ENCODE measurements at regions not wholly inside any gene's neighbourhood (a gene's known extent, or its start where the extent isn't known, plus 50 kb on each side); places are given as distances from the start of the nearest gene placed in this dataset.
"Not testable (repeated sequence)": the region's sequence is repeated elsewhere in the genome, so short reads cannot be mapped to it uniquely, and the experiment has no call there.

- DNase-seq: peak; percentile 45
Observed at GRCh38 chr1:82386365-82387011, 585.8 kb downstream of the ADGRL2 start.

DNA sequence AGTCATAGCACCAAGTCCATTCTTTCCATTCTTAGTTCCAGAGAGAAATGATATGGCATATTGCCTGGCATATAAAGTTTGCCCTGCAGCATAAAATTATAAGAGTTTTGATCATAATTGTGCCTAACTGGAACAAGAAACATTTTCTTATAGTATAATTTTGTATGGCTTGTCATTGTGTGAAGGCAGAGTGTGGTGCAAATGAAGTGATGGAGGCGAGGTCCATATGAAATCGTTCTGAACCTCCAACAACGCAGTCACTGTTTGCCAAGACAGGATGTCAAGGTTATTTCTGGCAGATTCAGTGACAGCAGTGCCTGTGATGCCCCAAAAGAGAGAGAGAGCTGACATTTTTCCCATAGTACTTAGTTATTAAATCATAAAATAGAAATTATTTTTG, 584.0 kb downstream of the ADGRL2 start:
- DNase-seq: no peak

DNA sequence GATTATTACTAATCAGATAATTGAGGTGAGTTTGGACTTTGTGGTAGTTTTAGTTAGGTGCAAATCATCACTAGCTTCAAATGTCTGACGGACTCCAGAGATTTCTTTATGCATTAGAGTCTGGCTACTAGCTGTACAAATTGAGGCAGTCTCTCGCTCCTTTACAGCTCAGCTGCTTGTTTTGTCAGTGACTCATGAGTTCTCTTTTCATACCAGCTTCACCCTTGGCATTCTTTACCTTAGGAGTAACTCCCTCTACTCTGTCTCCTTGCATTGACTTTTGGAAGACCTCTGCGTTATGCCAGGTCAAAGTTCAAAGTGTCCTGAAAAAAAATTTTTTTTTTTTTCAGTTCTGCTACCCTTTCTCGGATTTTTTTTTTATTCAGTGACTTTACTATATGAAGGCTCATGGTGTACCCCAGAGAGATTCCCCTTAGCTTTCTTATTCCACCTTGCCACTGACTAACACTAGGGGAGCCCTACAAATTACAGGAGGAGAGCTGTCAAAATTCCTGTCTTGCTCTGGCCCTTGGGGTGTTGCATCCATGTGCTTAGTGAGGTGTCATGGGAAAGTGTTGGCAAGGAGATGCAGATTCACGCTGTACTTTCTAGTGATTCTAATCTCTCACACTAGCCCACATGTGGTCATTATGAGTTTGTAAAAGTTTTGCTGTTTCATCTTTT, 576.6 kb downstream of the ADGRL2 start:
- no peak for DNase-seq

DNA sequence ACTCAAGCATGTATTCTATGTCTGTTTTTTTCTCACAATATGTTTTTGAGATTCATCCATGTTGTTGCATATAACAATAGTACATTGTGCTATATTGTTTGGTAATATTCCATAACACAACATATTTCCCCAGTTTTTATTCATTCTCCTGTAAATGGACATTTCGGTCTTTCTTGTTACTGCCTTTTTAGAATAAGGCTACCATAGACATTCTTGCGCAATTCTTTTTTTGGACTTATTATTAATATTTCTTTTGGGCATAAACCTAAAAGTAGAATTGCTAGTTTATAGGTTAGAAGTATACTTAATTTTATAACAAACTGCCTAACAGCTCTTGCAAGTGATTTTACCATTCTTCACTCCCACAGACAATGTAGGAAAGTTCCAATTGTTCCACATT, 573.0 kb downstream of the ADGRL2 start:
- DNase-seq: no peak

DNA sequence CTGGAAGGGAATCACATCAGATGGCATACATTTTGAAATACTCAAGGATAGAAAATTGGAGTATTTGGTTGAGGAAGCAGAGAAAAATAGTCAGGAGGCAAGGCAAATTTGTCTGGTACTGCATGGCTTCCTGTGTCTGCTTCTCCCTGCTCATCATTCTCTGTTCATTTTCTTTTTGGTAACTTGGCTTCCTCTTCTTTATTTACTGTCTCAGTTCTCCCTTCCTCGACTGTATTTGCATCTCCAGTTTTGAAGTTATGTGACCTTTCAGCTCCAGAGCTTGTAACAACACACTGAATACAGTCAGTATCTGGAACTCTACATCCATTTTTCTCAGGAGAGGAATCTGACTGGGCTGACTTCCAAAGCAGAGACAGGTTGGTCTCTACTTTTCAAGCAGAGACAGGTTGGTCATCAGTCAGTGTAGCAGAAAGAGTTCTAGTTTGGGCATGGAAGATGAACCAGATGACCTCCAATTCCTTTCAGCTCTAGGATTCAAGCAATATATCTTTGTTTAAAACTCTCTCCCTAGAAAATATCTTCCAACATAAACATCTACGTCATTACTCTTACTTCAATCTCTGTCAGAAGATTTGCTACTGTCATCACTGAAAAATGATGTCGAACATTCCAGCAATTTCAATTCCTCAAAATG, 571.2 kb downstream of the ADGRL2 start:
- DNase-seq: no peak

DNA sequence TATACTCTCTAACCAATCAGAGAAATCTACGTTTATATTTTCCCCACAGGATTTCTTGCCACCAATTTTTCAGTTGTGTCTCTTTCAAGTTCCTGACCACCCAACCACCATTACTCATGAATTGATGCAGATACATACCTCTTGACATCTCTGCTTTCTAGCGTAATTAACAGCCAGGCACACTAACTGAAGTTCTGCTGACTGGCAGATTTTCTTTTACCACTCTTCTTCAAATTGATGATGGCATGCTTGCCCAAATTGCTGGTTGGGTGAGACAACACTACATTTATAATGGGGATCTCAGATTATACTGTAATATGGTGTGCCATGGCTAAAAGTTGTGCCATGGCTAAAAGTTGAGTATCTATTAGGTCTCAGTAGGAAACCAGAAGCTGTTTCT, 566.7 kb downstream of the ADGRL2 start:
- DNase-seq: no peak

GRCh38 chr1:82366689-82367088, 566.0 kb downstream of the ADGRL2 start:
- no peak for DNase-seq

GRCh38 chr1:82359541-82359940, 558.8 kb downstream of the ADGRL2 start:
- not testable (repeated sequence) for DNase-seq

DNA sequence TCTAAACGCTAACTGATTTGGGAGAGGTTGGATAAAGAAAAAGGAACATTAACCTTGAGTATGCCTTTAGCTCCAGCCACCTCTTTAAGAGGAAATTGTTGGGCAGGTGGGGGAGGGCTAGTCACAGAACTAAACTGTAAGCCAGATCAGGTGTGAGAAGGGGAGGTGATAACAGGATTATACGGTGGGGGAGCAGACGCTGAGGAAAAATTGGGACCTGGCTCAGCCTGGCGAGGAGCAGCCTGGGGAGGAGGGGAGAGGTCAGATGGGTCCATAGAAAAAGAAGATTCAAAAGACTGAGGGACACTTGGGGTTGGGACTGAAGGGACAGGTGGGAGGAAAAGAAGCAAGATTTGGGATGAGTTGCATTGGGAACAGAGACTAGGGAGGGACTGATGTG, 558.0 kb downstream of the ADGRL2 start:
- DNase-seq: not testable (repeated sequence)

DNA sequence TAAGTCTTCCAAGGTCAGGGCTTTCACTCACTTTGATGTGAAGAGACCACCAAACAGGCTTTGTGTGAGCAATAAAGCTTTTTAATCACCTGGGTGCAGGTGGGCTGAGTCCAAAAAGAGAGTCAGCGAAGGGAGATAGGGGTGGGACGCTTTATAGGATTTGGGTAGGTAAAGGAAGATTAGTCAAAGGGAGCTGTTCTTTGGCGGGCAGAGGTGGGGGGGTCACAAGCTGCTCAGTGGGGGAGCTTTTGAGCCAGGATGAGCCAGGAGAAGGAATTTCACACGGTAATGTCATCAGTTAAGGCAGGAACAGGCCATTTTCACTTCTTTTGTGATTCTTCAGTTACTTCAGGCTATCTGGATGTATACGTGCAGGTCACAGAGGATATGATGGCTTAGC, 553.8 kb downstream of the ADGRL2 start:
- not testable (repeated sequence) for DNase-seq

DNA sequence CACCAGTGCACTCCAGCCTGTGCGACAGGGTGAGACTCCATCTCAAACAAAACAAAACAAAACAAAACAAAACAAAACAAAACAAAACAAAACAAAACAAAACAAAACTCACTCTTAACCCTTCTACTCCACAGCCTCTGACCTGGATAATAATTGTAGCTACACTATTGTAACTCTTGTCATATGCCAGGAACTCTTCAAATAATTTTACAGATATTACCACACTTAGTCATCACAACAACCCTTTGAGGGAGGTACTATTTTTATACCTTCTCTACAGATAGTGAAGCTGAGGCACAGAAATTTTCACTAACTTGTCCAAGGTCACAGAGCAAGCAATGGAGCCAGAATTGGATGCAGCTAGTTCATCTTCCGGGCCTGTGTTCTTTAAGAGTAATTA, 547.8 kb downstream of the ADGRL2 start:
- no peak for DNase-seq

GRCh38 chr1:82346141-82346540, 545.4 kb downstream of the ADGRL2 start:
- DNase-seq: no peak

GRCh38 chr1:82343381-82343780, 542.6 kb downstream of the ADGRL2 start:
- DNase-seq: no peak

GRCh38 chr1:82337635-82338034, 536.9 kb downstream of the ADGRL2 start:
- no peak for DNase-seq

DNA sequence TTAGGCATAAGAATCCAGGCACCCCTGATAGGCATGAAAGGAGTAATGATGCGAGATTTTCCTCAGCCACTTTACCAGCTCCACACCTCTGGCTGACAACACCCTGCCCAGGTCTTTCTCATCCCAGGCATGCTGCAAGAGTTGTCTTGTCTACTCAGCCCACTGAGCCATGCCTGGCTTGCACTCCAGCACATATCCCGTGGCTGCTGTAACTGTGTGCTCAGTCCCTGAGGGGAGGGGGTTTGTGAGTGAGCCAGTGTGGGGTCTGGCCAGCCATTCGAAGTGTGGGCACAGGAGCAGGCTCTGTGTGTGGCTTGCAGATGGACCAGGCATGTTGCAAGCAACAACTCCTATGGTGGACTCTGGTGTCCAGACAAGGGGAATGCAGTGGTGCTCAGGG, 529.6 kb downstream of the ADGRL2 start:
- DNase-seq: no peak

- DNase-seq: no peak
Observed at GRCh38 chr1:82329226-82329625, 528.5 kb downstream of the ADGRL2 start.

DNA sequence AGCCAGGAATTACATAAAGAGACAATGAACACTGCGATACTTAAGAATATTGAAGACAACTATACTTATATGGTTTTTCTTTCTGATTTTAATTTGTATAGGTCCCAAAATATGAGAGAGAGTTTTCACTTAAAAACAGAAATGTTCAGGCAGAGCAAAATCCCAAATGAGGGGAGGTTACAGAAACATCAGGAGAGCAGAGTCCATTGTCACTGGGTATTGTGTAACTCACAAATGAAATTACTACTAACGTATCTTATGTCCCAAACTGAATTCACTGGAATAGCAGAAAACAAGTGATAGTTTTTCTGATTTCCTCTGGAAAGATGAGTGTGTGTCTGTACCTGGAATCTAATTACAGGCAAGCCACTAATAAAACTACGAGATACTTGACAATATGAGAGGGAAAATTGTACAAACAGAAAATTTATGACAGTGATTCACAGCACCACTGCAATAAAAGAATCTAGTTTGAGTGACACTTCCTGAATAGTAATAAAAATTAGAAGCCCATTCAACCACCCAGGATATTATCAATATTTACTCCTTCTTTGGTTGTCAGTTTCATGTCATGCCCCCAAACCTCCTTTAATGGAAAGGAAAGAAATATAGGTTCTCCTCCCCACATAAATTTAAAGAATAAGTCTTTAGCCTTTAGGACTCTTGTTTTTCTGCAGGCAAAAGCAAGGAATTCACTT, 522.6 kb downstream of the ADGRL2 start:
- no peak for DNase-seq

DNA sequence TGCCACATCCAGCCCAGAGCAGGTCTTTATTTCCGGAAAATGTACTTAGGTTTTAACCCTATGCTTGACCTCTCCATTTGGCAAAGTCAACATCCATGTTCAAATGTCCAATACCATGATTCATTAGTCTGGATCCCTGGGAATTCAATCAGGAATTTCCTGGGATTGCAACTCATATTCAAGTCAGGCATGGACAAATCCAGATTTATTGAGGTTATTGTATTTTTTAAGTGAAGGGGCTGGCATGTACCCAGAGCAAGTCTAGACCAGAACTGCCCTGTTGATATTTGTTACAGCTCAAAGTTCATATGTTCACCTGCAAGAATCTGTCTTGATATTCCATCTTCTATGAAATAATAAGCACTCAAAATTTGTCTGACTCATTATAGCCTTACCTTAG, 521.1 kb downstream of the ADGRL2 start:
- no peak for DNase-seq

DNA sequence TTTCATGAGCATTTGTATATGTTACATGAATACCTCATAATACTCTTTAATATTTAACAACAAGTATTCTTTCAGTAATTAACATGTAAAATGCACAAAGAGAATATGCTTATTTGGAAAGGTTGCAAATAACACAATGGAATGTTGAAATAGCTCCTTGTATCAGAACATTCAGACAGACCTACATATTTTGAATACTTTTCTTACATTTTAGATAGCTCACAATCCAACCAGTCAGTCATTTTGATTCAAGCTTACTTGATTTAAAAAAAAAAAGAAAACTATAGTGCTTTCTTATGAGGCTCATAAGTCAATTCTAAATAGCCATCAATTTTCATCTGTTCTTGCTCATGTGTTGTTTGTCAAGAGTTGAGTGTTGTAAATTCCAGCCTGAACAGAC, 518.8 kb downstream of the ADGRL2 start:
- DNase-seq: no peak

DNA sequence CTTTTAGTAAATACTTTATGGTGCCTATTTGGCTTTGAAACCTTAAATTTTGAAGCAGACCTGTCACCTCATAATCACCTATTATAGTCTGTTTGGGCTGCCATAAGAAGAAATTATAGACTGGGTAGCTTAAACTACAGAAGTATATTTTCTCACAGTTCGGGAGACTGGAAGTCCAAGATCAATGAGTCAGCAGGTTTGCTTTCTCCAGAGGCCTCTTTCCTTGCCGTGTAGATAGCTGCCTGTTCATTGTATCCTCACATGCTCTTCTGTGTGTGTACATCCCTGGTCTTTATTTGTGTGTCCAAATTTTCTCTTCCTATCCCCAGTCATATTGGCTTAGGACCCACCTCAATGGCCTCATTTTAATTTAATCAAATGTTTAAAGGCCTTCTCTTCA, 518.2 kb downstream of the ADGRL2 start:
- DNase-seq: no peak

DNA sequence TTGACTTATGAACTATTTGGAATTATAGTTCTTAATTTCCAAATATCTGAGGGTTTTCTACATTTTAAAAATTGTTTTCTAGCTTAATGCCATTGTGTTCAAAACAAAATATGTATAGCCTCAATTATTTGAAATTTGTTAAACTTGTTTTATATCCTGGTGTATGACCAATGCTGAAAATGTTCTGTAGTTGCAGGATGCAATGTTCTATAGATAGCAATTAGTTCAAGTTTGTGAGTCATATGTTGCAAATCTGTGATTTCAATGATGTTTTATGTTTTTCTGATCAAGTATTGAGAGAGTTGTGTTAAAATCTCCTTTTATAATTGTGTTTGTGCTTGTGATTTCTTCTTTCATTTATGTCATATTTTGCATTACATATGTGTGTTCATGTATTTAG, 517.5 kb downstream of the ADGRL2 start:
- no peak for DNase-seq

GRCh38 chr1:82317671-82318070, 516.9 kb downstream of the ADGRL2 start:
- DNase-seq: no peak

- DNase-seq: no peak
Observed at GRCh38 chr1:82299656-82300055, 498.9 kb downstream of the ADGRL2 start.

DNA sequence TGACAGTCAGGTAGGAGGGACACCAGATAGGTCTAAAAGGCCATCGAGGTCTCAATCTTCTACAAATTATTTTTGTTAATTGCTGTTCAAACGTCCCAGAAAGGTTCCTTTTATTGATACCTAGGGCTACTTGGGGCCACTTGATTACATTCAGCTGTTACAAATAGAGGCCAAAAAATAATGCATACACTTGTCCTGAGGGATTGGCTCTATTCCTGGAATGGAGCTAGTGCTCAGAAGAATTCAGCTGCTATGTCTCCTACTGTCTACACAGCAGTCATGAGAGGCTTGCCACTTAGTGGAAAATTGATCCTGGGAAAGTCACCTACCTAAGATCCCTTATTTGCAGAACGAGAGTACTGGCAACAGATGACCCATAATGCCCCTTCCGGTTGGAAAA, 498.3 kb downstream of the ADGRL2 start:
- no peak for DNase-seq

All from NCI-H1105 (cell line).